Body of pancreas (tissue), 4 donors: ENCODE measurements at regions not wholly inside any gene's neighbourhood (a gene's known extent, or its start where the extent isn't known, plus 50 kb on each side); places are given as distances from the start of the nearest gene placed in this dataset.

ENCODE experiments used
- CTCF ChIP-seq, 7 experiments: fragments of 450-650 bp in 4 of 7; fragments of 200-600 bp in 3 of 7; sonication (generic) in 3 of 7; IDR thresholded peaks; one replicate each; pipeline ENCODE4 v1.5.1; 2016 to 2019; ENCODE audit warnings: antibody characterized with exemption in 7 of 7
- POLR2A ChIP-seq, 3 donors: fragments of 450-650 bp; IDR thresholded peaks; one replicate each; pipeline ENCODE4 v1.6.1; 2016; ENCODE audit warnings: antibody characterized with exemption in 3 of 3, mild to moderate bottlenecking in 2 of 3

- TF ChIP-seq CTCF (IDR thresholded peaks at IDR 0.05) (no peak), POLR2A (IDR thresholded peaks at IDR 0.05) (no peak)
These were observed 97.9 kb upstream of the NANOGP8 start for GRCh38 chr15:35182841-35183479.
